AG04450 (cell line): ENCODE measurements at regions not wholly inside any gene's neighbourhood (a gene's known extent, or its start where the extent isn't known, plus 50 kb on each side); places are given as distances from the start of the nearest gene placed in this dataset.

Experiments used
- CTCF ChIA-PET: fragments of 300-600, 350-600 bp; formaldehyde crosslinking; extraction: SDS; loops from one replicate; lab custom pipeline; 2022; ENCODE audit warnings: antibody characterized with exemption, inconsistent platforms; lab: Charles Lee
- POLR2A ChIA-PET: fragments of 350-600 bp; formaldehyde crosslinking; extraction: SDS; loops from one replicate; lab custom pipeline; 2021; ENCODE audit warnings: antibody characterized with exemption, inconsistent platforms; lab: Yijun Ruan, JAX
- DNase-seq: peaks from one replicate; pipeline ENCODE4 v3.0.0-alpha.2; 2011; ENCODE audit warnings: low read depth, low spot score
- H3K27ac ChIP-seq: one replicate; pipeline ENCODE4 v1.5.1; 2012; ENCODE audit warnings: low read depth, low read length, control low read depth
- H3K27me3 ChIP-seq: one replicate; pipeline ENCODE4 v1.6.0; 2012; ENCODE audit warnings: low read length; ENCODE audit not compliant: control insufficient read depth, insufficient read depth
- H3K4me3 ChIP-seq: 2 replicates; pipeline ENCODE4 v1.5.1; 2011; ENCODE audit warnings: mild to moderate bottlenecking, low read depth, low read length, control low read depth
- H3K9me3 ChIP-seq: 2 replicates; pipeline ENCODE4 v1.5.1; 2012; ENCODE audit warnings: low read length; ENCODE audit not compliant: control insufficient read depth, insufficient read depth
- CTCF ChIP-seq: IDR thresholded peaks from 2 replicates; pipeline ENCODE4 v1.5.1; 2011; ENCODE audit warnings: low read depth, low read length, control low read depth, inconsistent platforms

GRCh38 chr6:44606976-44607375 lies 219.5 kb downstream of the CDC5L start:
- Histone ChIP-seq H3K4me3 (no peak overlapping the region), H3K27me3 (peaks cover 22% of the 10 kb centered on the region), H3K9me3 (no peaks in the 10 kb centered on the region), H3K27ac (no peak overlapping the region)
- ChIA-PET CTCF (no interaction called here), POLR2A (no interaction called here)
- DNase-seq: no peak
- TF ChIP-seq CTCF: no peak

GRCh38 chr6:44608175-44608574 lies 220.7 kb downstream of the CDC5L start:
- POLR2A ChIA-PET: no interaction called here
- H3K9me3 ChIP-seq: no peaks in the 10 kb centered on the region
- DNase-seq: no peak
- H3K4me3 ChIP-seq: no peak overlapping the region
- no peak overlapping the region for H3K27ac ChIP-seq
- peaks cover 24% of the 10 kb centered on the region for H3K27me3 ChIP-seq
- CTCF ChIA-PET: no interaction called here
- TF ChIP-seq CTCF: no peak

- POLR2A ChIA-PET: no interaction called here
- Histone ChIP-seq H3K27me3 (peaks cover 23% of the 10 kb centered on the region), H3K9me3 (no peaks in the 10 kb centered on the region), H3K27ac (no peak overlapping the region), H3K4me3 (no peak overlapping the region)
- CTCF ChIA-PET: no interaction called here
- no peak for TF ChIP-seq CTCF
- no peak for DNase-seq
These were observed 221.6 kb downstream of the CDC5L start for GRCh38 chr6:44609051-44609612.

GRCh38 chr6:44614396-44614795 lies 226.9 kb downstream of the CDC5L start:
- Histone ChIP-seq H3K27ac (no peak overlapping the region), H3K9me3 (no peaks in the 10 kb centered on the region), H3K4me3 (no peak overlapping the region), H3K27me3 (peaks cover 21% of the 10 kb centered on the region)
- ChIA-PET POLR2A (no interaction called here), CTCF (interaction anchor here (1.2 kb wide), 1 partner anchor 21 kb away, joined by 3 read pairs; no protein-coding TSS in a partner anchor)
- DNase-seq: no peak
- no peak for TF ChIP-seq CTCF

GRCh38 chr6:44615621-44616020 lies 228.1 kb downstream of the CDC5L start:
- ChIA-PET CTCF (no interaction called here), POLR2A (no interaction called here)
- Histone ChIP-seq H3K4me3 (no peak overlapping the region), H3K27me3 (peaks cover 16% of the 10 kb centered on the region), H3K9me3 (no peaks in the 10 kb centered on the region), H3K27ac (no peak overlapping the region)
- TF ChIP-seq CTCF: no peak
- DNase-seq: no peak
